Chondrocyte (in vitro differentiated cells): ENCODE measurements at regions not wholly inside any gene's neighbourhood (a gene's known extent, or its start where the extent isn't known, plus 50 kb on each side); places are given as distances from the start of the nearest gene placed in this dataset.

Experiments used
- DNase-seq: peaks from one replicate; pipeline ENCODE4 v3.0.0; 2021; ENCODE audit warnings: mixed read lengths, low spot score
- H3K27ac Mint-ChIP-seq: one replicate; pipeline ENCODE4 v1.8.0; 2021; ENCODE audit warnings: mild to moderate bottlenecking, moderate library complexity, mixed read lengths; ENCODE audit not compliant: unreplicated experiment
- H3K27me3 Mint-ChIP-seq: 2 replicates; pipeline ENCODE4 v1.8.0; 2021; ENCODE audit warnings: low read depth, mixed read lengths
- H3K36me3 Mint-ChIP-seq: 2 replicates; pipeline ENCODE4 v1.8.0; 2021; ENCODE audit warnings: low read depth, mixed read lengths
- H3K4me1 Mint-ChIP-seq: 2 replicates; pipeline ENCODE4 v1.8.0; 2021; ENCODE audit warnings: low read depth, mild to moderate bottlenecking, mixed read lengths
- H3K4me3 Mint-ChIP-seq: one replicate; pipeline ENCODE4 v1.8.0; 2021; ENCODE audit warnings: mild to moderate bottlenecking, moderate library complexity, mixed read lengths; ENCODE audit not compliant: unreplicated experiment
- H3K9me3 Mint-ChIP-seq: 2 replicates; pipeline ENCODE4 v1.8.0; 2021; ENCODE audit warnings: low read depth, mixed read lengths
- CTCF ChIP-seq: fragments of 200-600 bp; sonication (generic); IDR thresholded peaks from 2 replicates; pipeline ENCODE4 v1.5.0; 2021; ENCODE audit warnings: antibody characterized with exemption, mild to moderate bottlenecking, moderate library complexity

- no peak overlapping the region for H3K4me3 Mint-ChIP-seq
- no peaks in the 10 kb centered on the region for H3K27me3 Mint-ChIP-seq
- H3K4me1 Mint-ChIP-seq, result no peaks in the 10 kb centered on the region
- H3K36me3 Mint-ChIP-seq, result no peaks in the 10 kb centered on the region
- H3K27ac Mint-ChIP-seq, result no peak overlapping the region
- TF ChIP-seq CTCF, result no peak
- peaks cover 5% of the 10 kb centered on the region for H3K9me3 Mint-ChIP-seq
- no peak for DNase-seq
Measured at GRCh38 chr10:84990713-84991112, 662.3 kb downstream of the CCSER2 start.

GRCh38 chr10:84991301-84991700 is 662.9 kb downstream of the CCSER2 start:
- no peak overlapping the region for H3K27ac Mint-ChIP-seq
- no peaks in the 10 kb centered on the region for H3K36me3 Mint-ChIP-seq
- no peaks in the 10 kb centered on the region for H3K4me1 Mint-ChIP-seq
- H3K4me3 Mint-ChIP-seq, result no peak overlapping the region
- DNase-seq, result no peak
- TF ChIP-seq CTCF, result no peak
- H3K9me3 Mint-ChIP-seq, result peaks cover 5% of the 10 kb centered on the region
- no peaks in the 10 kb centered on the region for H3K27me3 Mint-ChIP-seq

GRCh38 chr10:84993251-84994035 is 665.1 kb downstream of the CCSER2 start:
- no peak for TF ChIP-seq CTCF
- Mint-ChIP-seq H3K9me3 (peaks cover 5% of the 10 kb centered on the region), H3K27me3 (no peaks in the 10 kb centered on the region), H3K4me3 (no peak overlapping the region), H3K27ac (no peak overlapping the region), H3K4me1 (no peaks in the 10 kb centered on the region), H3K36me3 (no peaks in the 10 kb centered on the region)
- DNase-seq, result no peak

GRCh38 chr10:84994722-84995121 is 666.3 kb downstream of the CCSER2 start:
- Mint-ChIP-seq H3K27me3 (no peaks in the 10 kb centered on the region), H3K27ac (no peak overlapping the region), H3K4me3 (no peak overlapping the region), H3K9me3 (peaks cover 5% of the 10 kb centered on the region), H3K36me3 (no peaks in the 10 kb centered on the region), H3K4me1 (no peaks in the 10 kb centered on the region)
- DNase-seq, result no peak
- TF ChIP-seq CTCF, result no peak

GRCh38 chr10:84996580-84996979 is 668.2 kb downstream of the CCSER2 start:
- DNase-seq, result no peak
- Mint-ChIP-seq H3K4me1 (no peaks in the 10 kb centered on the region), H3K36me3 (no peaks in the 10 kb centered on the region), H3K4me3 (no peak overlapping the region), H3K27me3 (no peaks in the 10 kb centered on the region), H3K9me3 (peaks cover 5% of the 10 kb centered on the region), H3K27ac (no peak overlapping the region)
- no peak for TF ChIP-seq CTCF
